IMR-90 (cell line): ENCODE measurements at regions not wholly inside any gene's neighbourhood (a gene's known extent, or its start where the extent isn't known, plus 50 kb on each side); places are given as distances from the start of the nearest gene placed in this dataset.
"Not testable (repeated sequence)": the region's sequence is repeated elsewhere in the genome, so short reads cannot be mapped to it uniquely, and the experiment has no call there.

Experiments
- BHLHE40 ChIP-seq: fragments of 150-350 bp; IDR thresholded peaks from 2 replicates; pipeline ENCODE4 v1.6.1; 2016; ENCODE audit warnings: mild to moderate bottlenecking, low read depth, low read length
- CEBPB ChIP-seq: IDR thresholded peaks from 2 replicates; pipeline ENCODE4 v1.6.1; 2012; ENCODE audit warnings: low read depth, low read length, improper control_type of control experiment
- POLR2A ChIP-seq: IDR thresholded peaks from 2 replicates; pipeline ENCODE4 v1.6.1; 2012; ENCODE audit warnings: mild to moderate bottlenecking, low read depth, low read length
- TF ChIP-seq, protein P1 (sequence below): conservative IDR thresholded peaks from 2 replicates; pipeline ENCODE4 v1.5.1; 2012; ENCODE audit warnings: mild to moderate bottlenecking, low read depth, low read length, improper control_type of control experiment

DNA sequence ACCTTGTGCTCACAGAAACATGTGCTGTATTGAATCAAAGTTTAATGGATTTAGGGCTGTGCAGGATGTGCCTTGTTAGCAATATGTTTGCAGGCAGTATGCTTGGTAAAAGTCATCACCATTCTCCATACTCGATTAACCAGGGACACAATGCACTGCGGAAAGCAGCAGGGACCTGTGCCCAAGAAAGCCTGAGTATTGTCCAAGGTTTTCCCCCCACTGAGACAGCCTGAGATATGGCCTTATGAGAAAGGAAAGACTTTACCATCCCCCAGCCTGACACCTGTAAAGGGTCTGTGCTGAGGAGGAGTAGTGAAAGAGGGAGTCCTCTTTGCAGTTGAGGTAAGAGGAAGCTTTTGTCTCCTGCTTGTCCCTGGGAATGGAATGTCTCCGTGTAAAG, 476.2 kb downstream of the DIRAS2 start:
- not testable (repeated sequence) for TF ChIP-seq CEBPB, BHLHE40, POLR2A
- TF ChIP-seq, protein P1, sequence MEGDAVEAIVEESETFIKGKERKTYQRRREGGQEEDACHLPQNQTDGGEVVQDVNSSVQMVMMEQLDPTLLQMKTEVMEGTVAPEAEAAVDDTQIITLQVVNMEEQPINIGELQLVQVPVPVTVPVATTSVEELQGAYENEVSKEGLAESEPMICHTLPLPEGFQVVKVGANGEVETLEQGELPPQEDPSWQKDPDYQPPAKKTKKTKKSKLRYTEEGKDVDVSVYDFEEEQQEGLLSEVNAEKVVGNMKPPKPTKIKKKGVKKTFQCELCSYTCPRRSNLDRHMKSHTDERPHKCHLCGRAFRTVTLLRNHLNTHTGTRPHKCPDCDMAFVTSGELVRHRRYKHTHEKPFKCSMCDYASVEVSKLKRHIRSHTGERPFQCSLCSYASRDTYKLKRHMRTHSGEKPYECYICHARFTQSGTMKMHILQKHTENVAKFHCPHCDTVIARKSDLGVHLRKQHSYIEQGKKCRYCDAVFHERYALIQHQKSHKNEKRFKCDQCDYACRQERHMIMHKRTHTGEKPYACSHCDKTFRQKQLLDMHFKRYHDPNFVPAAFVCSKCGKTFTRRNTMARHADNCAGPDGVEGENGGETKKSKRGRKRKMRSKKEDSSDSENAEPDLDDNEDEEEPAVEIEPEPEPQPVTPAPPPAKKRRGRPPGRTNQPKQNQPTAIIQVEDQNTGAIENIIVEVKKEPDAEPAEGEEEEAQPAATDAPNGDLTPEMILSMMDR = not testable (repeated sequence)
